ENCODE measurements at regions not wholly inside any gene's neighbourhood (a gene's known extent, or its start where the extent isn't known, plus 50 kb on each side); places are given as distances from the start of the nearest gene placed in this dataset.

DNA sequence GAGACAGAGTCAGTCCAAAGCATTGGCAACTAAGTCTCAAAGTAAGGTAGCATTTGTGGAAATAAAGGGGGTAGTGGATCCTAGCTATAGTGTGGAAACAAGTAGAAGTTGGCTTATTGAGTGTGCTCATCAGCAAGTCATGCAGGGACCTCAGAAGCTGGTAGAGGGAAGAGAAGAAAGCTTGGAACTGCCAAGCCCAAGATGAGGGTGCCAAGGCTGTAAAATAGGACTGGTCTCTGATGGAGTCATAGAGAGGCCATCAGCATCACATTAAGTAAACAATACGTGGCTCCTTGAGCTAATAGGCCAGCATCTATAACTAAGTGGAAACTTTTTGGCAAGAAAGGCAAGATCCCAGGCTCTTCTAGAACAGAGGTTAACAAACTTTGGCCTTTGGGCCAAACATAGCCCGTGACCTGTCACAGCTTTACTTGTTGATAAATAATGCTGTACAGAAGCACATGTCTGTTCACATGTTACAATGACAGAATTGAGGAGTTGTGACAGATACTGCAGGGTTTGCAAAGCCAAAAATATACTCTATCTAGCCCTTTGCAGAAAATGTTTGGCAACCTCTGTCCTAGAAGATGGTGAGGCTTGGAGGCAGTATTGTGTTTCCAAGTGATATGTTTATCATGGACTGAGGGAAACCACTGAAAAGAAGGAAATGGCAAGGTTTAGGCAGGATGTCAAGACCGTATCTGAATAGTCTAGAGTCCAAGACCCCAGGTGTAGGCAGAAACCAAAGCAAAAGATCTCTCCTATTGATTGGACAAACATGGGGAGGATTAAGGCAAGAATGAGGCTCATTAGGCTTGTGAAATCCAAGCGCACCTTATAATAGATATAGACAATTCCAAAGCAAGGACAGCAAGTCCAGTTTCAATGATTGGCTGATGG lies 62.5 kb upstream of the CD44 start:
- DNase-seq (ENCODE audit: low read depth in 2 of 2, low spot score in 1 of 2): no peak

DNA sequence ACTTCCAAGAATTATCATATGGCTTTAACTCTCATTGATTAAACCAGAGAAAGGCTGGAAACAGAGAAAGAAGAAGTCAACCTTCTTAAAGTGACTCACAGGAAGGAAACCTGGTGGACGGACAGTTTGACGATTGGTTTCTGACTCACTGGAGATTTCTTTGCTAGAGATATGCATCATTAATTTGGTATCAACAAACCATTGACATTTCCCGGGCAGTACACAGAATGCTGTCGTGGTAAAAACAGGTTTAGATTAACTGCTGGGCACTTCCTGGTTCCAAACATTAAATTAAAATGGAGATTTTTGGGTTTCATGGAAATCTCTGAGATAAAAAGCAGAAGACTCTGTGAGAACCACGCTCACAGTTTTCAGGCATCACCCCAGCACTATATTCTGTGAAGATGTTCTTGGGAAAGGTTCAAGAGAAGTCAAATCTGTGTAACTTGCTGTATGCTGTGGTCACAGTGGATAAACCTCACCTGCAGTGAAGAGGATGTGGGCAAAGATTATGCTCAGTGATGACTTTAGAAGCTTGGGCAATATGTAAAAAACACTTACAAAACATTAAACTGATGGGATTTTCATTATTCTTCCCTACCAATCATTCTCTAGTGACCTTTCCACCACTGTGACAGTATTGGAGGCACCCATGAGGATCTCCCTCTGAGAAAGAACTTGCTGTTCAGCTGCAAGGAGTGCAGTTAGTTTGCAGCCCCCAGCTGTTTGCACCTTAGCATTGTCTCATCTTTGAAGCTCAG lies 61.1 kb upstream of the CD44 start:
- DNase-seq (ENCODE audit: low read depth in 2 of 2, low spot score in 1 of 2): peak; percentile 17 to 23

DNA sequence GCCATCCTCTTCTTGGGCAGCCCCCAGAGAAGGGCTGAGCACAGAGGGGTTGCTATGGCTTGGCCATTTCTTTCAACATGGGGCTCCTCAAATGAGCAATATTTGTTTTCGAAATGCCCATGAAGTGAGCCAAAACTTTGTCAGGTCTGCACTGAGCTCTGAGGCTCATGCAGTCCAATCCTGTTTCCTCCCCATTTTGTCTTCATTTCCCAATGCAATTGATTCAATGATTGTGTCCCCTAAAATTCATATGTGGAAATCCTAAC lies 60.6 kb upstream of the CD44 start:
- DNase-seq (ENCODE audit: low read depth in 2 of 2, low spot score in 1 of 2): no peak

DNA sequence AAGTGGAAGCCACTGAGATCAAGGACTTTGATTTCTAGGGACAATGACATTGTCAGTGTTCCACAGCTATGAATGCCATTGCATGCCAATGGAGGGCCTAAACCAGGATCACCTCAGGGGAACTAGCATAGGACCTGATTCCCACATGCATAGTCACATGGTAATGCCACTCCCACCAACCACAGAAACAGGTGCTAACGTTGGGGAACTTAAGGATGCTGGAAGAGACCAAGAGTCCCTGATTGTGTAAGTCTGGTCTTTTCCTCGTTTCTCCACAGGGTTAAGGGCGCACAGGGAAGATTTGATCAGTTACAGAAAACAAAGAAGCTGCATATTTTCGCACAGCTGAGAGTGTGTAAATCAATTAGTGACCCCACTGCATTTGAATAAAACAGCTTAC lies 59.4 kb upstream of the CD44 start:
- no peak for DNase-seq (ENCODE audit: low read depth in 2 of 2, low spot score in 1 of 2)

GRCh38 chr11:35082321-35083180 lies 56.4 kb upstream of the CD44 start:
- peak; percentile 62 to 73 for DNase-seq (ENCODE audit: low read depth in 2 of 2, low spot score in 1 of 2)

DNA sequence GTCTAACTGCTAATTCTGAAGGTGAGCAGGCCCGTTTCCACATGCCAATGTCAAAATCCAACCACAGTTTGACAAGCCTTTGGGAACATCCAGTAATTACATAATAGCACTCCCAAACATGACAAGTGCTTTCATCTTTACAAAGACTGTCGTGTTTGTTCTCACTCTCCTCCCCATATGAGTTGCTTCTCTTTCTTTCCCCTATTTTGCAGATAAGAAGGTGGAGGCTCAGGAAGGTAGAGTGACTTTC lies 55.9 kb upstream of the CD44 start:
- DNase-seq (ENCODE audit: low read depth in 2 of 2, low spot score in 1 of 2): no peak

DNA sequence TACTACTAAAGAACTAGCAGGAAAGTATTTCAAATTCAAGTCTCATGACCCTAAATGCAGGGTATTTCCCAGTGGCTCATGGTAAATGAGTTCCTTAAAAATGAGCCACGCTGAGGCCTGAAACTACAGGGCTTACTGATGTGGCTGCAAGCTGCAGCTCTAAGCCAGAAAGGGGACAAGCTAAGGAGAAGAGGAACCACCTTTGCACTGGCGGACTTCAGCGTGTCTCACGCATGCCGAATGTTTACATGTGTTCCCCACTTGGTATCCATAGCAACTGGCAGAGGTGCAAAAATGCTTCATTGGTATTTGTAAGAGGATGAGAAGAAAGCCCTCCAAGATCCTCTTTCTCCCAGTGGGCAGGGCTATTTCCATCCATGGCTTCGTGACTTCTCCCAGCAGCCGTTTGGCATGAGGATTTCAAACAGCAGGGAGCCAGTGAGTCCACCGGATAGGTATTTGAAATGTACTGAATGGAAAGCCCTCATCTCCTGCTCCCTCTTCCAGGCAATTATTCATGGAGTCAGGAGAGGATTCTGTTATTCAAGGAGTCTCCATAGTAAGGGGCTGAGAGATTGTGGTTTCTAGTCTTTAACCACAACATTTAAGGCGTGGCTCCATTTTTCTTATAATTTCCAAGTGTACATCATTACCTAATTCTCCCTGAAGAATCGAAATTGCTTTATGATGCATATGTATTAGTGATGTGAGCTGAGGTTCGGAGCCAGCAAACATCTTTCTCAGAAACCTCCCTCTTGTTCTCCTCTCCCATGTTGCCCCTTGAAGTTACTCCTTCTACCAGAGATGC lies 55.3 kb upstream of the CD44 start:
- DNase-seq (ENCODE audit: low read depth in 2 of 2, low spot score in 1 of 2): peak; percentile 17 to 32

- no peak for DNase-seq (ENCODE audit: low read depth in 2 of 2, low spot score in 1 of 2)
Observed at GRCh38 chr11:35084817-35085440, 54.0 kb upstream of the CD44 start.

DNA sequence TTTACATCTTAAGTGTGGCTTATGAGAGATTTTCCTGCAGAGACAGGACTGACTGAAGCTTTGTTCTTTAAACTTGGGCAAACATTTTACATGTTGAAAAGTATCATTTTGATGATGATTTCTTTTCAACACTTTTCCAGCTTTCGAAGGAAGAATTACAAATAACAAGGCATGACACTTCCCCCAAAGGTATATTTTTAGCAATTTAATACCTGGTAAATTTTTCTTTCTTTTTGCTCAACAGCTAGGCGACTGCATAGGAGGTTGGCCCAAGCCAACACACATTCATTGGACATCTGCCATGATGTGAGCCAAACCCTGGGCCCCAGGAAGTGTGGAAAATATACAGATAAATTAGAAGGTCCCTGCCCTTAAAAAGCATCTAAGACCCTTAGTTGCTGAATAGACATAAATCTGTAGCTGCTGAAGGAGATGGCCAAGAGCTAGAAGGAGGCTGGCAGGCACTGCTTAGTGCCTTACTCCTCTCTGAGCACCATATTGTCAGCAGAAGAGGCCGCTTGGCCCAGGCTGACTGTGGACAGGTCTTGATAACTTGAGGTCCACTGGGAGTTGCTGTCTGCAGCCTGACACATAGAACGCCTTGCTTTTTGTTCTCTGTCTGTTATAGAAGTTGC lies 53.3 kb upstream of the CD44 start:
- DNase-seq (ENCODE audit: low read depth in 2 of 2, low spot score in 1 of 2): no peak

DNA sequence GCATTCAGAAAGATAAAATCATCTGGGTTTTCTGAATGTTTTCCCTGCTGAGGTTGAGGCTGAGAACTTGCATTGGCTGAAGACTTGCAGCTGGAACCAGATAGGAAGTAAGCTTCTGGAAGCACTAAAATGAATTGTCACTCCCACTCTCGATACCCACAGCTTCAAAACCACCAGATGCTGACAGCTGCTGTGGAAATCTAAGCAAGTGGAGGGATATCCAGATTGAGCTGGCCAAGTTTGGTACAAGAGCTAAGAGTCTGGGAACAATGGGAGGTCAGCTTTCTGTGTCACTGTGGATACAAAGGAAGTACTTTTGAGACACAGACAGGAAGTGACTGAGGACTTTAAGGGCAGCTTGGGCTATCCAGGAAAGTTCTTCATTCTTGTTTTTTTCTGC lies 51.3 kb upstream of the CD44 start:
- DNase-seq (ENCODE audit: low read depth in 2 of 2, low spot score in 1 of 2): no peak

DNA sequence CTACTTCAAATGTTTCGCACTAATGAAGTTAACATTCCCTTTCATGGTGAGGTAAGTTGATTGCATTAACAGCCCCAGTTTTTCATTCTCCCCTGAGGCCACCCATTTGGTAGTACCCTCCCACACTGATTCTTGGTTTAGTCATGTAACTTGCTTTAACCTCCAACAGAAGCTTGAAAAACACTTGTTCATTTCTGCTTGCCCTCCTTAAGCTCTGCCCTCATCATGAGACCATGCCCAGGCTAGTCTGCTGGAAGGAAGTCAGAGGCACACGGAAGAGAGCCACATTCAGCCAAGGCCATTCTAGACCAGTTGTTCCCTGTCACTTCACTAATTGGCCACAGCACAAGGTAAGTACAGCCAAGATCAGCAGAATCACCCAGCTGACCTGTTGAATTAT lies 50.7 kb upstream of the CD44 start:
- no peak for DNase-seq (ENCODE audit: low read depth in 2 of 2, low spot score in 1 of 2)

- DNase-seq (ENCODE audit: low read depth in 2 of 2, low spot score in 1 of 2): no peak
Observed at GRCh38 chr11:35088676-35089075, 50.3 kb upstream of the CD44 start.

Data from stimulated activated CD8-positive, alpha-beta memory T cell treated with anti-CD3 and anti-CD28 coated beads, Interleukin-4, amount 100 ng/mL, for 4 hours (primary cell).